Testis (tissue), 2 donors: ENCODE measurements at regions not wholly inside any gene's neighbourhood (a gene's known extent, or its start where the extent isn't known, plus 50 kb on each side); places are given as distances from the start of the nearest gene placed in this dataset.

Experiments used
- DNase-seq: peaks from one replicate; pipeline ENCODE4 v3.0.0-alpha.2; 2019
- H3K27ac ChIP-seq, 2 donors: fragments of 200-600 bp; sonication (generic); one replicate each; pipeline ENCODE4 v1.5.1; 2019
- H3K27me3 ChIP-seq: fragments of 200-600 bp; sonication (generic); one replicate; pipeline ENCODE4 v1.5.1; 2019
- H3K36me3 ChIP-seq: fragments of 200-600 bp; sonication (generic); one replicate; pipeline ENCODE4 v1.5.1; 2017; ENCODE audit warnings: low read depth; ENCODE audit errors: missing control alignments
- H3K4me1 ChIP-seq: fragments of 200-600 bp; sonication (generic); one replicate; pipeline ENCODE4 v1.5.1; 2019
- H3K4me3 ChIP-seq, 2 donors: fragments of 200-600 bp; sonication (generic); one replicate each; pipeline ENCODE4 v1.5.1; 2017 to 2019
- H3K9me3 ChIP-seq: fragments of 200-600 bp; sonication (generic); one replicate; pipeline ENCODE4 v1.5.1; 2017
- CTCF ChIP-seq, 3 experiments: fragments of 450-650 bp in 2 of 3; fragments of 200-600 bp in 1 of 3; sonication (generic) in 1 of 3; IDR thresholded peaks; one replicate each; pipeline ENCODE4 v1.5.1; 2016 to 2019; ENCODE audit warnings: antibody characterized with exemption in 3 of 3, mild to moderate bottlenecking in 2 of 3, moderate library complexity in 1 of 3
- POLR2A ChIP-seq: fragments of 450-650 bp; IDR thresholded peaks from one replicate; pipeline ENCODE4 v1.6.1; 2017; ENCODE audit warnings: antibody characterized with exemption, mild to moderate bottlenecking, moderate library complexity
- WGBS, 2 donors: methylation state at CpG; one replicate each; pipeline ENCODE4 v1.1.5; 2018; 5-methylcytosine and 5-hydroxymethylcytosine counted together
- intact Hi-C: fragments of 100-400 bp; cut with DNase I; formaldehyde crosslinking; loops from one replicate; pipeline ENCODE4 v1.15.1; 2023; ENCODE audit warnings: low total_unique reads

- 84 to 98% methylated on average over 2 of the region's 2 CpGs for WGBS, 2 donors
- H3K27me3 ChIP-seq = no peaks in the 10 kb centered on the region
- no peak for DNase-seq
- intact Hi-C loops = no loop called here
- no peak overlapping the region for H3K4me3 ChIP-seq
- no peaks in the 10 kb centered on the region for H3K9me3 ChIP-seq
- H3K36me3 ChIP-seq = no peaks in the 10 kb centered on the region
- no peaks in the 10 kb centered on the region for H3K4me1 ChIP-seq
- TF ChIP-seq POLR2A = no peak
- TF ChIP-seq CTCF (IDR thresholded peaks at IDR 0.05) = no peak
- H3K27ac ChIP-seq = no peak overlapping the region
Measured at GRCh38 chr20:54335299-54335698, 127.4 kb downstream of the PFDN4 start.

- no peak overlapping the region for H3K4me3 ChIP-seq
Measured at GRCh38 chr20:54337144-54337543, 129.3 kb downstream of the PFDN4 start.

GRCh38 chr20:54339093-54339492, 131.2 kb downstream of the PFDN4 start:
- intact Hi-C loops = no loop called here
- no peaks in the 10 kb centered on the region for H3K4me1 ChIP-seq

More at GRCh38 chr20:54337144-54337543, 129.3 kb downstream of the PFDN4 start:
- no peak for TF ChIP-seq POLR2A
- TF ChIP-seq CTCF (IDR thresholded peaks at IDR 0.05) = no peak
- Histone ChIP-seq H3K36me3 (no peaks in the 10 kb centered on the region), H3K9me3 (no peaks in the 10 kb centered on the region), H3K27me3 (no peaks in the 10 kb centered on the region), H3K27ac (no peak overlapping the region), H3K4me1 (no peaks in the 10 kb centered on the region)
- WGBS, 2 donors = 94 to 97% methylated on average over 1 of the region's 1 CpG
- DNase-seq = no peak
- intact Hi-C loops = no loop called here

GRCh38 chr20:54340206-54340605, 132.3 kb downstream of the PFDN4 start:
- Histone ChIP-seq H3K4me1 (no peaks in the 10 kb centered on the region), H3K36me3 (no peaks in the 10 kb centered on the region), H3K4me3 (no peak overlapping the region), H3K27ac (no peak overlapping the region), H3K27me3 (no peaks in the 10 kb centered on the region), H3K9me3 (no peaks in the 10 kb centered on the region)
- TF ChIP-seq POLR2A (no peak), CTCF (IDR thresholded peaks at IDR 0.05) (no peak)
- DNase-seq = no peak
- WGBS, 2 donors = 65 to 84% methylated on average over 1 of the region's 1 CpG
- intact Hi-C loops = no loop called here

More at GRCh38 chr20:54339093-54339492, 131.2 kb downstream of the PFDN4 start:
- no peak overlapping the region for H3K4me3 ChIP-seq
- TF ChIP-seq POLR2A (no peak), CTCF (IDR thresholded peaks at IDR 0.05) (no peak)
- no peaks in the 10 kb centered on the region for H3K9me3 ChIP-seq
- no peaks in the 10 kb centered on the region for H3K36me3 ChIP-seq
- H3K27me3 ChIP-seq = no peaks in the 10 kb centered on the region
- DNase-seq = no peak
- H3K27ac ChIP-seq = no peak overlapping the region
- 88 to 90% methylated on average over 7 of the region's 7 CpGs for WGBS, 2 donors

GRCh38 chr20:54340667-54341081, 132.8 kb downstream of the PFDN4 start:
- DNase-seq = no peak

More at GRCh38 chr20:54340667-54341081, 132.8 kb downstream of the PFDN4 start:
- Histone ChIP-seq H3K36me3 (no peaks in the 10 kb centered on the region), H3K4me1 (no peaks in the 10 kb centered on the region), H3K9me3 (no peaks in the 10 kb centered on the region), H3K4me3 (no peak overlapping the region), H3K27me3 (no peaks in the 10 kb centered on the region), H3K27ac (no peak overlapping the region)
- WGBS, 2 donors = 39 to 41% methylated on average over 4 of the region's 4 CpGs
- intact Hi-C loops = no loop called here
- TF ChIP-seq POLR2A (no peak), CTCF (IDR thresholded peaks at IDR 0.05) (no peak)
